H54 (cell line): ENCODE measurements at regions not wholly inside any gene's neighbourhood (a gene's known extent, or its start where the extent isn't known, plus 50 kb on each side); places are given as distances from the start of the nearest gene placed in this dataset.

Experiments used
- DNase-seq: peaks from one replicate; pipeline ENCODE4 v3.0.0; 2011; ENCODE audit warnings: low spot score, mixed read lengths; ENCODE audit not compliant: insufficient read length
- FAIRE-seq: peaks from 3 replicates; lab custom pipeline; 2011; peaks lifted over from hg19 to GRCh38; lab: Jason Lieb, UNC
- POLR2A ChIP-seq: IDR thresholded peaks from 2 replicates; pipeline ENCODE4 v1.6.1; 2011; ENCODE audit warnings: low read depth, mild to moderate bottlenecking, low read length

DNA sequence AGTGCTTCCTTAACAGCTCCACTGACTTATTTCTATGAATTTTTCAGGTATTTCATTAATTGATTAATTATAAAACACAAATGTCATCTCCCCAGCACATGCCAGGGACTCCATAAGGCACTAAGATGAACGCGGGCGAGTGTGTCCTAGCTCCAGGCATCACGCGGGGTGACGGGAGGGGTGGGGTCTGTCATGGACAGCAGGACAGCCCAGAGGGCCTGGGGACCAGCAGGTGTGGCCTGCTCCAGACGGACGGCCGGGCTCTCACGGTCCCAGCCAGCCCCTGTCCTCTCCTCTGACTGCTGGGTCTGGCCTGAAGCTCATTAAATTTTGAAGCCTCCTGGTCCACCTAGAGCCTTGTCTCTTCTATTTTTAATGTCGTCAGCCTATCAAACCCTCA lies 531.1 kb downstream of the BRD1 start:
- FAIRE-seq (no peak), DNase-seq (no peak)
- no peak for TF ChIP-seq POLR2A

DNA sequence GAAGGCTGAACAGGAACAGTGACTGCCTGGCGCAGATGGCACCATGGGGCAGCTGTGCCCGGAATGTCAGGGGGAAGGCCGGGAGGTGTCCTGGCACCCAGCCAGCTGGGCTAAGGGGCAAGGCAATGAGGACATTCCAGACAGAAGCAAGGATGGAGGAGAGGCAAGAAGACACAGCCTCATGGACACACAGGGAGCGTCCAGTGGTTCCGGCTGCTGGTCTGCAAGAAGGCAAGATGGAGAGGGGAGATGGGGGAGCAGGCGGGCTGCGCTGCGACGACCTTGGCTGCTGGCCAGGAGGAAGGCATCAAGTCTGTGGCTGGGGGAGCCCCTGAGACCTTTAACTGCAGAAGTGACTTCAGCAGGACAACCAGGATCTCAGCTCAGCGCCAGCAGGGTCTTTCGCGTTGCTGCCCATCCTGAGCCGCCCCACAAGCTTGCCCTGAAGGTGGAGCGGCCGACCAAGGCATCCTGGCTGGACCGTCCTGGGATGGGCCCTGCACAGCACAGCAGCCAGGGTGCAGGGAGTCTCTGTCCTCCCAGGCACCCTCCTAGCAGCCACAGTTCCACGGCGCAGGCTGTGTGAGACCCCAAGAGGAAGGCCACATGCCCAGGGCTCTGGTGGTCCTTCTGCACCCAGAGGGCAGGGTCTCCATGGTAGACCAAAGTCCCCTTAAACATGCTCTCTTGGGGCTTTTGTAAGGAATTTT lies 531.7 kb downstream of the BRD1 start:
- TF ChIP-seq POLR2A = no peak
- FAIRE-seq (no peak), DNase-seq (no peak)

DNA sequence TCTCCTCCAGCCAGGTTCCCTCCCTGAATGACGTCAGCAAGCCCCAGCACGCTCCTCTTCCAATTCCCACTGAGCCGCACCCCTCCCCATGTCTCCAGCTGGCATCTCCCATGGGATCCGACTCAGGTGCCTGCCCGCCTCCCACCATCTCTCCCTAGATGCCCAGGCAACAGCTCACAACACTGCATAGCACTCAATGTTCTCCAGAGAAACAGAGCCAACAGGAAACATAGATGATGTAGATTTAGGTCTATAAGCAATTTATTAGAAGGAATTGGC lies 532.3 kb downstream of the BRD1 start:
- FAIRE-seq = no peak
- no peak for TF ChIP-seq POLR2A
- DNase-seq = no peak

GRCh38 chr22:49294656-49295464 lies 532.8 kb downstream of the BRD1 start:
- TF ChIP-seq POLR2A = no peak
- DNase-seq = no peak
- FAIRE-seq = no peak

DNA sequence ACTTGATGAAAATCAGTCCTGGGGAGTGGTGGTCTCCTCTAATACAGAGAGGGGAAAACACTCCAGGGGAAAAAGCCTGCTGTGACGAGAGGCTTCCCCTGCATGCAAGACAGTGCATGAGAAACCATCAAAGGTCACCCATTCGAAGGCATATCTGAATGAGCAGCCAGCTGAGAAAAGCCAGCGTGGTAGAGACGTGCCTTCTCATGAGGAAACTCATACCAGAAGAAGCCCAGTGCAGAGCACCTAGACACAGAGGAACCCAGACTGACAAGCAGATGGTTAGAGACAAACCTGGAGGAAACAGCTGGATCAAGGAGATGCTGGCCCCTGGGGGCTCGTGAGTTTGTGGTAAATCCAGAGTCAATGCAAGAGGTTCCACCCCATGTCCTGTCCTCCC lies 534.8 kb downstream of the BRD1 start:
- DNase-seq = no peak
- no peak for TF ChIP-seq POLR2A
- FAIRE-seq = no peak

- DNase-seq = no peak
- no peak for TF ChIP-seq POLR2A
- no peak for FAIRE-seq
Observed at GRCh38 chr22:49291781-49292180, 535.9 kb downstream of the BRD1 start.

- DNase-seq (no peak), FAIRE-seq (no peak)
- TF ChIP-seq POLR2A = no peak
Observed at GRCh38 chr22:49291169-49291568, 536.5 kb downstream of the BRD1 start.

GRCh38 chr22:49290711-49291110 lies 537.0 kb downstream of the BRD1 start:
- DNase-seq = no peak
- no peak for TF ChIP-seq POLR2A
- no peak for FAIRE-seq

DNA sequence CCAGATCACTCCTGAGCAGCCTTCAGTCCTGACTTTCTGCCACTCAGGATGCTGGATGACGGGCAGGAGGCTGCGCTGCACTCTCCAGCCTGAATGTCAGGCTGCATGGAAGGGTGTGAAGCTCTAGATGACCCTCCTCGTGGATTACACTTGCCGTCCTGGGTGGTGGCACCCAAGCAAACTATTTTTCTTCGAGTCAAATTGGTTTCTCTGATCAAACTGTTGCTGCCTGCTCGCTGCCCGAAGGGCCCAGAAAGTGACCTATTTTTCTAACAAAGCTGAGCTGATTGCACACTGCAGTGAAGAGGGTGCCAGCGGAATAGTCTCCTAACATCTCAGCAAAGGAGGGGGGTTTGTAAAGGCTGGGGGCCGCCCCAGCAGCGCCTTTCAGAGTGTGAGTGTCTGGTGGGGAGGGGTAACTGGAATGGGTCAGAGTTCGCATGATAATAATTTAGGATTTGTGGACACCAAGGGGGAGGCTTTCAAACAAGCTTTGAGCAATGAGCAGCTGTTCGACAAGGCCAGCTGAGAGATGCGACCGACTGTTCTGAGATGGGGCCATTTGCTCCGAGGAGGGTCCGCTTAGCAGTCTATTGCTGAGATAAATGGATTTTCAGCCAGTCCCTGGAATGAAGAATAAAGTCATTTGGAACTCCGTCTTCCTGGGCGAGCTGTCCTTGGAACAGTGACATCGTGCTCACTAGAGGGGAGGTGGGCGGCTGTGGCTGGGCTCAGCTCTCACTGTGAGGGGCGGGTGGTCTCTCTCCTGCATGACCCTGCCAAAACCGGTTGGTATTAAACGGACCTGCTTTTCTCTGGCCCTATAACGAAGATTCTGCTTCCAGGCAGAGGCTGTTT lies 537.6 kb downstream of the BRD1 start:
- DNase-seq (no peak), FAIRE-seq (no peak)
- TF ChIP-seq POLR2A = no peak

- DNase-seq (no peak), FAIRE-seq (no peak)
- TF ChIP-seq POLR2A = no peak
Observed at GRCh38 chr22:49286181-49286760, 541.4 kb downstream of the BRD1 start.

DNA sequence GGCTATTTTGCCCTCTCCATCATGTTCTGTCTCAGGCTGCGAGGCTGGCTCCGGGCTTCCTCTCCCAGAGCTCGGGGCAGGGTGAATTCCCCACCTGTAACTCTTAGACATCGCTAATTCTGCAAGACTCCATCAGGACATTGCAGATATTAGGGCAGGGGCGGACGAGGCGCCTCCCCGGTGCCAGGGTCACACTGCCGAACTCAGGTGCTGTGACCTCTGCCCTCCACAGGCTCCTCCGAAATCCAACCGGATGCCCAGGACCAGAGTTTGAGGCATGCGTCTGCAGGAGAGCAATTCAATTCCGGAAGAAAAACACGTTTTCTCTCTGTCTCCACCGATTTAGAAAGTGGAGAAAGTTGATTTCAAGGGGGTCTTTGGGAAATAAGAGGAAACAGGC lies 542.7 kb downstream of the BRD1 start:
- no peak for FAIRE-seq
- TF ChIP-seq POLR2A = no peak
- no peak for DNase-seq

DNA sequence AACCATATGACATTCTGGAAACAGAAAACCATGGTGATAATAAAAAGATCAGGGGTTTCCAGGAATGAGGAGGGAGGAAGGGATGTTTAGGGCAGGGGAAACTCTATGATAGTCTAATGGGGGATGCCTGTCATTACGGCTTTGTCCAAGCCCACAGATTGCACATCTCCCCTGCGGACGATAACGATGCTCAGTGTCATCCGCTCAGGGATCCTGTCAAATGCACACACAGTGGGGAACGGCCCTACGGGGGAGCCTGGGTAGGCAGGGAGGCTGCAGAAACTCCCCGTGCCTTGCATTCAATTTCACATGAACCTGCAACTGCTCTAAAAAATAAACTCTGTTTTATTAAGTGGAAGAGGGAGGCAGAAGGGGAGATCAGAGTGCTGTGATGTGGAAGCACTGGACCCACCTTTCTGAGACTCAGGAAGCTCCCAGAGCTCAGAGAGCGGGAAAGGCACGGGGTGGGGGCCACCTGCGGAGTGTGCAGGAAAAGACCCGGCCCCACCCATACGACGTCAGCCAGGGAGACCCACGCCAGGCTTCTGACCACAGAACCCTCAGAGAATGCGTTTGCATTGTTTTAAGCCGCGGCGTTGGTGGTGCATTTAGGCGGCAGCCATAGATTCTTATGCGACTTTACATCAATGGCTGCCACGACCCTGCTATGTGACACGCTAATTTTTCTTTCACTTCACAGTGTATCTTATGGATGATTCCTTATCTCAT lies 543.5 kb downstream of the BRD1 start:
- DNase-seq = no peak
- TF ChIP-seq POLR2A = no peak
- FAIRE-seq = no peak

- FAIRE-seq (no peak), DNase-seq (no peak)
- no peak for TF ChIP-seq POLR2A
Observed at GRCh38 chr22:49282596-49282995, 545.1 kb downstream of the BRD1 start.
